ENCODE measurements at regions not wholly inside any gene's neighbourhood (a gene's known extent, or its start where the extent isn't known, plus 50 kb on each side); places are given as distances from the start of the nearest gene placed in this dataset.

DNA sequence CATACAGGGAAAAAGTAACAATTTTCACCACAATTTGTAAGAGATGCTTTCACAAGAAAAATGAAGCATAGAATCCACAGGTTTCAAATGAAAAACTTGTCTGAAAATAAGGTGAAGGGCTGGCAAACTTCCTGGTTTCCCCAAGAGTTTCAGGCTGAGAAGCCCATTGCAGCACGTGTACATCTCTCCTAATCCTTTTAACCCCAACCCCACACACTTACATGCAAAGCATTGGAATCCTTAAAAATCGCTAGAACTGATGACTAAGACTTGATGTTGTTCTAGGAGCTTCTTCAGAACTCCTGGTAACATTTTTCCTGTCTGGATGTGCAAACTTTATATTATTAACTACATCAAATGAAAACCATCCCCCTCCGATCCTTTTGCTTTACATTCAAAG is 317.8 kb upstream of the RGMB start:
- H3K27me3 ChIP-seq (ENCODE audit: low read depth, low read length) = no peaks in the 10 kb centered on the region
- no peaks in the 10 kb centered on the region for H3K9me3 ChIP-seq (ENCODE audit: control insufficient read depth in 1 of 2, low read length in 2 of 2)
- H3K4me3 ChIP-seq (ENCODE audit: low read depth in 1 of 2, low read length in 2 of 2) = no peak overlapping the region
- H3K27ac ChIP-seq (ENCODE audit: low read length) = no peak overlapping the region
- no peaks in the 10 kb centered on the region for H3K4me1 ChIP-seq (ENCODE audit: control insufficient read depth in 1 of 2, insufficient read depth in 2 of 2, low read length in 2 of 2)
- H3K36me3 ChIP-seq (ENCODE audit: control insufficient read depth in 1 of 2, insufficient read depth in 2 of 2, low read length in 2 of 2) = no peaks in the 10 kb centered on the region

GRCh38 chr5:98458004-98458403 is 315.5 kb upstream of the RGMB start:
- Histone ChIP-seq H3K27ac (ENCODE audit: low read length) (no peak overlapping the region), H3K4me1 (ENCODE audit: control insufficient read depth in 1 of 2, insufficient read depth in 2 of 2, low read length in 2 of 2) (no peaks in the 10 kb centered on the region), H3K36me3 (ENCODE audit: control insufficient read depth in 1 of 2, insufficient read depth in 2 of 2, low read length in 2 of 2) (no peaks in the 10 kb centered on the region), H3K27me3 (ENCODE audit: low read depth, low read length) (no peaks in the 10 kb centered on the region), H3K4me3 (ENCODE audit: low read depth in 1 of 2, low read length in 2 of 2) (no peak overlapping the region), H3K9me3 (ENCODE audit: control insufficient read depth in 1 of 2, low read length in 2 of 2) (no peaks in the 10 kb centered on the region)

GRCh38 chr5:98458726-98459125 is 314.7 kb upstream of the RGMB start:
- H3K4me1 ChIP-seq (ENCODE audit: control insufficient read depth in 1 of 2, insufficient read depth in 2 of 2, low read length in 2 of 2) = no peaks in the 10 kb centered on the region
- H3K36me3 ChIP-seq (ENCODE audit: control insufficient read depth in 1 of 2, insufficient read depth in 2 of 2, low read length in 2 of 2) = no peaks in the 10 kb centered on the region
- no peak overlapping the region for H3K4me3 ChIP-seq (ENCODE audit: low read depth in 1 of 2, low read length in 2 of 2)

DNA sequence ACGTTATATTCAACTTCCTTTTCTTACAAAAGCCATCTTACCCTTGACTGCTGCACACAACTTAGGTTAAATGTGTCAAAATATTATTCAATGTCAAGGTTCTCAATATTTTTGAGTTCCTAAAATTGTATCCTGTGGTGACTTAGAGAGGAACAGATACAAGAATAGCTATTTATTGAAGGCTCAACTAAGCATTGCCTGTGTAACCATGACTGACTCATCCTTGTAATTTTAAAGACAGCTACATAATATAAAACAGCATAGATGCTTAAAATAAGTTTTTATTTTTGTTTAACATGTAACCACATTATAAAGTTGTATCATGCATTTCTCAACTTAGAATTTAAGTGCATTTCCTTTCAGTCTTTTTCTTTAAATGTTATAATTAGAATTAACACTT is 312.9 kb upstream of the RGMB start:
- Histone ChIP-seq H3K27ac (ENCODE audit: low read length) (no peak overlapping the region), H3K4me3 (ENCODE audit: low read depth in 1 of 2, low read length in 2 of 2) (no peak overlapping the region), H3K27me3 (ENCODE audit: low read depth, low read length) (no peaks in the 10 kb centered on the region), H3K36me3 (ENCODE audit: control insufficient read depth in 1 of 2, insufficient read depth in 2 of 2, low read length in 2 of 2) (no peaks in the 10 kb centered on the region), H3K9me3 (ENCODE audit: control insufficient read depth in 1 of 2, low read length in 2 of 2) (no peaks in the 10 kb centered on the region), H3K4me1 (ENCODE audit: control insufficient read depth in 1 of 2, insufficient read depth in 2 of 2, low read length in 2 of 2) (no peaks in the 10 kb centered on the region)

More at GRCh38 chr5:98458726-98459125, 314.7 kb upstream of the RGMB start:
- H3K9me3 ChIP-seq (ENCODE audit: control insufficient read depth in 1 of 2, low read length in 2 of 2) = no peaks in the 10 kb centered on the region
- H3K27ac ChIP-seq (ENCODE audit: low read length) = no peak overlapping the region
- no peaks in the 10 kb centered on the region for H3K27me3 ChIP-seq (ENCODE audit: low read depth, low read length)

GRCh38 chr5:98461485-98461884 is 312.0 kb upstream of the RGMB start:
- Histone ChIP-seq H3K4me1 (ENCODE audit: control insufficient read depth in 1 of 2, insufficient read depth in 2 of 2, low read length in 2 of 2) (no peaks in the 10 kb centered on the region), H3K27me3 (ENCODE audit: low read depth, low read length) (no peaks in the 10 kb centered on the region), H3K27ac (ENCODE audit: low read length) (no peak overlapping the region), H3K9me3 (ENCODE audit: control insufficient read depth in 1 of 2, low read length in 2 of 2) (no peaks in the 10 kb centered on the region), H3K36me3 (ENCODE audit: control insufficient read depth in 1 of 2, insufficient read depth in 2 of 2, low read length in 2 of 2) (no peaks in the 10 kb centered on the region), H3K4me3 (ENCODE audit: low read depth in 1 of 2, low read length in 2 of 2) (no peak overlapping the region)

DNA sequence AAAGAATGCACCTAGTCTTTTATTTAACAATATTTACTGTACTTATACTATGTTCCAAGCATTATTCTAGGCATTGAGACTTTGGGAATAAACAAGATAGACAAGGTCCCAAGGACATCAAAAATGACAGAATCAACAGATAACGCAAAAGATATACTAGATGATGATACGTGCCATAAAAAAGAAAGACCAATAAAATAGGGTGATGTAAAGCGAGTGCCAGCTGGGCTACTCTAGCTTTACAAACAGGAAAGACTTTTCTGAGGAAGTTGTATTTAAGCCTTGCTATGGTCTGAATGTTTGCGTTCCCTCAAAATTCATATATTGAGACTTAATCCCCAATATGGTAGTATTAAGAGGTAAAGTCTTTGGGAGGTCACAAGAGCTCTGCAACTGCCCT is 310.2 kb upstream of the RGMB start:
- H3K27me3 ChIP-seq (ENCODE audit: low read depth, low read length) = no peaks in the 10 kb centered on the region
- H3K27ac ChIP-seq (ENCODE audit: low read length) = no peak overlapping the region
- no peaks in the 10 kb centered on the region for H3K9me3 ChIP-seq (ENCODE audit: control insufficient read depth in 1 of 2, low read length in 2 of 2)
- H3K4me3 ChIP-seq (ENCODE audit: low read depth in 1 of 2, low read length in 2 of 2) = no peak overlapping the region
- H3K4me1 ChIP-seq (ENCODE audit: control insufficient read depth in 1 of 2, insufficient read depth in 2 of 2, low read length in 2 of 2) = no peaks in the 10 kb centered on the region
- no peaks in the 10 kb centered on the region for H3K36me3 ChIP-seq (ENCODE audit: control insufficient read depth in 1 of 2, insufficient read depth in 2 of 2, low read length in 2 of 2)

DNA sequence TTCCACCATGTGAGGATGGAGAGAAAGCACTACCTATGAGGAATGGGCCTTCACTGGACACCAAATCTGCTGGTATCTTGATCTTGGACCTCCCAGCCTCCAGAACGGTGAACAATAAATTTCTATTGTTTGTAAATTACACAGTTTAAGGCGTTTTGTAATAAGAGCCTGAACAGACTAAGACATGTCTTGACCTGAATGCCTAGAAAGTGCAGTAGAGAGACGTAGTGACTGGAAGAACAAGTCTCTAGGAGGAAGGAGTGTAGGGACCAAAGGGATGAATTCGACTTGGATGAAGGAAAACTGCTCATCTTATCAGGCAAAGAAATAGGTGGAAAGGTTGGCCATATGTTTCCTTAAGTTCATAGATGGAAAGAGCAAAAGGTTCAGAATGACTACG is 309.8 kb upstream of the RGMB start:
- Histone ChIP-seq H3K27me3 (ENCODE audit: low read depth, low read length) (no peaks in the 10 kb centered on the region), H3K27ac (ENCODE audit: low read length) (no peak overlapping the region), H3K4me1 (ENCODE audit: control insufficient read depth in 1 of 2, insufficient read depth in 2 of 2, low read length in 2 of 2) (no peaks in the 10 kb centered on the region), H3K9me3 (ENCODE audit: control insufficient read depth in 1 of 2, low read length in 2 of 2) (no peaks in the 10 kb centered on the region), H3K4me3 (ENCODE audit: low read depth in 1 of 2, low read length in 2 of 2) (no peak overlapping the region), H3K36me3 (ENCODE audit: control insufficient read depth in 1 of 2, insufficient read depth in 2 of 2, low read length in 2 of 2) (no peaks in the 10 kb centered on the region)

DNA sequence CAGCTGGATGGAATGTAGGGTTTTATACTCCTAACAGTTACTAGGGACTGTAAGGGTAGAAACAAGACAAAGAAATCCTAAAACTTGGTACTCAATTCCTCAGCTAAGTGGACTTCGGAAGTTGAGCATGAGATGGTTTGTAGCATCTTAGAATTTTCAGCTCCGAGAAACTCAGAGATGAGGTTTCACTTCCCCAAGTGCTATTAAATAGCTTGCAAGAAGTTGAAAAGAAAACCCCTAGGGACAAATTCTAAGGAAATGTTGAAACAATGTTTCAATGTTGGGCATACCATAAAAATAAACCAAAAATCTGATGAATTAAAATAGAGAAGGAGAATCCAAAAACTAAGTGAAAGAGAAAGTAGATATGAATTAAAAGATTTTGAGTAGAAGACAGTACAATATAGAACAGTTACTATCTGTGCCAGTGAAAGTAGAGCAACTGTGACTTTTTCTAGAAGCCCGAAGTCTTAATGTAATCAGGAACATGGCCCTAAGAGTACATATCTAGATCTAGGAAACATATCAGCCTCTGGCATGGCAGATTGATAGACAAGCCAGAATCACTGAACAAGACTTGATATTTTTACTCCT is 308.6 kb upstream of the RGMB start:
- H3K27me3 ChIP-seq (ENCODE audit: low read depth, low read length) = no peaks in the 10 kb centered on the region
- no peaks in the 10 kb centered on the region for H3K36me3 ChIP-seq (ENCODE audit: control insufficient read depth in 1 of 2, insufficient read depth in 2 of 2, low read length in 2 of 2)

DNA sequence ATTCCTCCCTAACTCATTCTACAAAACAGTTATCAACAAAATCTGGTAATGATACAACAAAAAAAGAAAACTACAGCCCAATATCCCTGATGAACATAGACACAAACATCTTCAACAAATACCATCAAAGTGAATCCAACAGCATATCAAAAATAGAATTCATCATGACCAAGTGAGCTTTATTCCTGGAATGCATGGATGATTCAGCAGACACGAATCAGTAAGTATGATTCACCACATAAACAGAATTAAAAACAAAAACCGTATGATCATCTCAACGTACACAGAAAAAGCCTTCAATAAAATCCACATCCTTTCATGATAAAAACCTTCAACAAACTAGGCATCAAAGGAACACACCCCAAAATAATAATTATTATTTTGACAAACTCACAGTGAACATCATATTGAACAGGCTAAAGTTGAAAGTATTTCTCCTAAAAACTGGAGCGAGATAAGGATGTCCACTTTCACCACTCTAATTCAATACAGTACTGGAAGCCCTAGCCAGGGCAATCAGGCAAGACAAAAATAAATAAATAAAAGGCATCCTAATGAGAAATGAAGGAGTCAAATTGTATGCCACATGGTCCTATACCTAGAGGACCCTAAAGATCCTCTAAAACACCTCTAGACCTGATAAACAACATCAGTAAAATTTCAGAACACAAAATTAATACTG is 305.1 kb upstream of the RGMB start:
- no peaks in the 10 kb centered on the region for H3K27me3 ChIP-seq (ENCODE audit: low read depth, low read length)
- H3K9me3 ChIP-seq (ENCODE audit: control insufficient read depth in 1 of 2, low read length in 2 of 2) = no peaks in the 10 kb centered on the region
- no peaks in the 10 kb centered on the region for H3K4me1 ChIP-seq (ENCODE audit: control insufficient read depth in 1 of 2, insufficient read depth in 2 of 2, low read length in 2 of 2)
- H3K27ac ChIP-seq (ENCODE audit: low read length) = no peak overlapping the region
- no peaks in the 10 kb centered on the region for H3K36me3 ChIP-seq (ENCODE audit: control insufficient read depth in 1 of 2, insufficient read depth in 2 of 2, low read length in 2 of 2)
- H3K4me3 ChIP-seq (ENCODE audit: low read depth in 1 of 2, low read length in 2 of 2) = no peak overlapping the region

More for the DNA sequence above, 308.6 kb upstream of the RGMB start:
- Histone ChIP-seq H3K27ac (ENCODE audit: low read length) (no peak overlapping the region), H3K4me3 (ENCODE audit: low read depth in 1 of 2, low read length in 2 of 2) (no peak overlapping the region), H3K4me1 (ENCODE audit: control insufficient read depth in 1 of 2, insufficient read depth in 2 of 2, low read length in 2 of 2) (no peaks in the 10 kb centered on the region), H3K9me3 (ENCODE audit: control insufficient read depth in 1 of 2, low read length in 2 of 2) (no peaks in the 10 kb centered on the region)

DNA sequence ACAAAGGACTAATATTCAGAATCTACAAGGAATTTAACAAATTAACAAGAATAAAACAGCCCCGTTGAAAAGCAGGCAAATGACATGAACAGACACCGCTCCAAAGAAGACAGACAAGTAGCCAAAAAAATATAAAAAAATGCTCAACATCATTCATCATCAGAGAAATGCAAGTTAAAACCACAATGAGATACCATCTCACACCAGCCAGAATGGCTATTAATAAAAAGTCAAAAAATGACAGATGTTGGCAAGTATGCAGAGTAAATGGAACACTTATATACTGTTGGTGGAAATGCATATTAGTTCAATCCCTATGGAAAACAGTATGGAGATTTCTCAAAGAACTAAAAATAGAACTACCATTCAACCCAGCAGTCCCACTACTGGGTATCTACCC is 302.7 kb upstream of the RGMB start:
- H3K27me3 ChIP-seq (ENCODE audit: low read depth, low read length) = no peaks in the 10 kb centered on the region
- H3K4me3 ChIP-seq (ENCODE audit: low read depth in 1 of 2, low read length in 2 of 2) = no peak overlapping the region
- no peaks in the 10 kb centered on the region for H3K36me3 ChIP-seq (ENCODE audit: control insufficient read depth in 1 of 2, insufficient read depth in 2 of 2, low read length in 2 of 2)
- H3K9me3 ChIP-seq (ENCODE audit: control insufficient read depth in 1 of 2, low read length in 2 of 2) = no peaks in the 10 kb centered on the region
- no peaks in the 10 kb centered on the region for H3K4me1 ChIP-seq (ENCODE audit: control insufficient read depth in 1 of 2, insufficient read depth in 2 of 2, low read length in 2 of 2)
- no peak overlapping the region for H3K27ac ChIP-seq (ENCODE audit: low read length)

- no peaks in the 10 kb centered on the region for H3K27me3 ChIP-seq (ENCODE audit: low read depth, low read length)
- H3K4me1 ChIP-seq (ENCODE audit: control insufficient read depth in 1 of 2, insufficient read depth in 2 of 2, low read length in 2 of 2) = no peaks in the 10 kb centered on the region
- no peaks in the 10 kb centered on the region for H3K36me3 ChIP-seq (ENCODE audit: control insufficient read depth in 1 of 2, insufficient read depth in 2 of 2, low read length in 2 of 2)
- no peak overlapping the region for H3K4me3 ChIP-seq (ENCODE audit: low read depth in 1 of 2, low read length in 2 of 2)
- no peak overlapping the region for H3K27ac ChIP-seq (ENCODE audit: low read length)
- H3K9me3 ChIP-seq (ENCODE audit: control insufficient read depth in 1 of 2, low read length in 2 of 2) = no peaks in the 10 kb centered on the region
These were observed 302.0 kb upstream of the RGMB start for GRCh38 chr5:98471458-98471857.

GRCh38 chr5:98474216-98474615 is 299.2 kb upstream of the RGMB start:
- Histone ChIP-seq H3K27ac (ENCODE audit: low read length) (no peak overlapping the region), H3K36me3 (ENCODE audit: control insufficient read depth in 1 of 2, insufficient read depth in 2 of 2, low read length in 2 of 2) (no peaks in the 10 kb centered on the region), H3K27me3 (ENCODE audit: low read depth, low read length) (no peaks in the 10 kb centered on the region), H3K4me1 (ENCODE audit: control insufficient read depth in 1 of 2, insufficient read depth in 2 of 2, low read length in 2 of 2) (no peaks in the 10 kb centered on the region), H3K4me3 (ENCODE audit: low read depth in 1 of 2, low read length in 2 of 2) (no peak overlapping the region), H3K9me3 (ENCODE audit: control insufficient read depth in 1 of 2, low read length in 2 of 2) (no peaks in the 10 kb centered on the region)
